ENCODE measurements at regions not wholly inside any gene's neighbourhood (a gene's known extent, or its start where the extent isn't known, plus 50 kb on each side); places are given as distances from the start of the nearest gene placed in this dataset.

GRCh38 chr11:122232985-122233384 lies 117.0 kb upstream of the BLID start:
- DNase-seq (ENCODE audit: low spot score): no peak

DNA sequence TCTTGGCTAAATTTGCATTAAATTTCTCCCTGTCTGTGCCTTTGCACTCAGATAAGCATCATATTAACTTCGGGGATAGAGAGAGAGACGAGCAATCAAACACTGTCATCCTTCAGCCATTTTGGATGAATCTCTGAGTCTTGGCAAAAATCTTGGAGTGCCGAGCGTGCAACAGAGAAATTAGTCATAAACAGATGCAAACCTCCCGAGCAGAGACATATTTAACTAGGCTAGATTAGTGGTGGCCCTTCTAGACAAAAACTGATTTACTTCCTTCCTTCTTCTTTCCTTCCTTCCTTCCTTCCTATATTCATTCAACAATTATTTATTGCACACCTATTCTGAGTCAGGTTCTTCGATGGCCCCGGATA lies 114.4 kb upstream of the BLID start:
- DNase-seq (ENCODE audit: low spot score): no peak

GRCh38 chr11:122229481-122230384 lies 113.7 kb upstream of the BLID start:
- DNase-seq (ENCODE audit: low spot score): no peak

- peak; percentile 73 for DNase-seq (ENCODE audit: low spot score)
Measured at GRCh38 chr11:122229078-122229477, 113.1 kb upstream of the BLID start.

DNA sequence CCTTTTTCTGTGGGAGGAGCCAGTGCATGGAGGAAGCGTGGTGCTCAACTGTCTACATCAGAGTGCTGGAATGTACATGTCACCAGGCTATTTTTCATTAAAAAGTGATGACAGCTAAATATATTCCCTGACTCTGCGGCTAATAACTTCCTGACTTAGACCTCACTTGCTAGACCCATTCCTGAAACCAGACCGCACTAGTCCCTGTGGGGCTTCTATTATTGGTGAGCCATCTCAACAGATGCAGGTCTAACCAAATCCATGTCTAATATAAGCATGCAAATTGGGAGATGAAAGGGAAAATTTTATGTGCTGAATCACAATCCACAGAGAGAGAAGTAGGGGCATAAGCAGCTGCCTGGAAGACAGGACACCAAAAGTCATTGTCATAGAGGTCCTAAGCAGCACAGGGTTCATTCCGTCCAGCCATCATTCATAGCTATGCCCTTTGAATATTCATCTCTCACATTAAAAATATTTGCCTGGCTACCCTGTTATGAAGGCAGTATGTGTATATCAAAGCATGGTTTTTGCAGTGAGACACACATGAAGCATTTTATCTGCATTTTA lies 110.9 kb upstream of the BLID start:
- no peak for DNase-seq (ENCODE audit: low spot score)

- DNase-seq (ENCODE audit: low spot score): no peak
Measured at GRCh38 chr11:122224867-122225266, 108.9 kb upstream of the BLID start.

GRCh38 chr11:122220321-122220720 lies 104.3 kb upstream of the BLID start:
- no peak for DNase-seq (ENCODE audit: low spot score)

GRCh38 chr11:122219791-122220190 lies 103.8 kb upstream of the BLID start:
- no peak for DNase-seq (ENCODE audit: low spot score)

DNA sequence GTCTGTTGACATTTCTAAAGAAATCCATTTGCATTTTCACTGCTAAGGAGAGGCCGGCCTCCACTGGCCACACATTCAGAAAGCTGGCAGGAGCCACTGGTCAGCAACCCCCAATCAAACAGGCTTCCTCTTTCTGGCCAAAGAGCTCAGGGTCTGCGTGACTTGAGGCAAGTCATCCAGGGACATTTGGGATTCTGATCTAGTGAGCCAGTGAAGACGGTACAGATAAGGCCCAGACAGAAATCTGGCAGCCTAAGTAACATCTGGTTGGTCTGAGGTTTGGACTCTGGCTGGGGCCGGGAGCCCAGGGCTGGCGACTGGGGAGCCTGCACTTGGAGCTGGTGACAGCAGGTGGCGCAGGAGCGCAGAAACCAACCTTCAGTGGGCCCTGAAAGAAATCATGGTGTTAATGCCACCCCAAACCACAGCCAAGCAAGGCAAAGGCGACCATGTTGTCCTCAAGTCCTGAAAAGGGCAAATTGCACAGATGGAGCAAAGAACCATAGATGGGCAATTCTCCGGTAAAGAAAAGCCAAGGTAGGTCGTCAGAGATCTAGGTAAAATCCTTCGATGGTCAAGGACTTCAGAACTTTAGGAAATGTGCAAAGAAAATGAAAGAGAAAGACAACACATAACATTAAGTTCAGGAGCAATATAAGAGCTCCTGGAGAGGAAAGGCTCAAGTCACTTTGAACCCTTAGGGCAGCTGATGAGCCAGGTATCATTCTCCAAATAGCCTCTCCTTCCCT lies 99.4 kb upstream of the BLID start:
- peak; percentile 90 for DNase-seq (ENCODE audit: low spot score)

GRCh38 chr11:122214567-122214966 lies 98.6 kb upstream of the BLID start:
- no peak for DNase-seq (ENCODE audit: low spot score)

DNA sequence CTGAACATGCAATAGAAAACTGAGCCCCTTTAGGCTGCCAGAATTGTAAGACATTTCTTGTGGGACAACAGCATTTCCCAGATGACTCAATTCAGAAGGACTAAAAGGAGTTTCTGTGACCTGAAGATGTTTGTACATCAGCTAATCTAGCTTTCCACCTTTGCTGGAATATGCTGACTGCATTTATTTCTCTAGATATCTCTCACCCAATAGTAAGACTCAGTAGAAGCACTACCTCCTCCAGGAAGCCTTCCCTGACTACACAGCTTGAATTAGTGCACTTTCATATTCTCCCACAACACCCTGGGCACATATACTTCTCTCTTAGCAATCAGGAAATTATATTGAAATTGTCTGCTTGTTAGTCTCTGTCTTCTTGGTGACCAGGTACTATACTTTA lies 98.1 kb upstream of the BLID start:
- DNase-seq (ENCODE audit: low spot score): no peak

GRCh38 chr11:122213171-122213570 lies 97.2 kb upstream of the BLID start:
- DNase-seq (ENCODE audit: low spot score): peak; percentile 98

GRCh38 chr11:122210367-122210997 lies 94.5 kb upstream of the BLID start:
- peak; percentile 89 for DNase-seq (ENCODE audit: low spot score)

DNA sequence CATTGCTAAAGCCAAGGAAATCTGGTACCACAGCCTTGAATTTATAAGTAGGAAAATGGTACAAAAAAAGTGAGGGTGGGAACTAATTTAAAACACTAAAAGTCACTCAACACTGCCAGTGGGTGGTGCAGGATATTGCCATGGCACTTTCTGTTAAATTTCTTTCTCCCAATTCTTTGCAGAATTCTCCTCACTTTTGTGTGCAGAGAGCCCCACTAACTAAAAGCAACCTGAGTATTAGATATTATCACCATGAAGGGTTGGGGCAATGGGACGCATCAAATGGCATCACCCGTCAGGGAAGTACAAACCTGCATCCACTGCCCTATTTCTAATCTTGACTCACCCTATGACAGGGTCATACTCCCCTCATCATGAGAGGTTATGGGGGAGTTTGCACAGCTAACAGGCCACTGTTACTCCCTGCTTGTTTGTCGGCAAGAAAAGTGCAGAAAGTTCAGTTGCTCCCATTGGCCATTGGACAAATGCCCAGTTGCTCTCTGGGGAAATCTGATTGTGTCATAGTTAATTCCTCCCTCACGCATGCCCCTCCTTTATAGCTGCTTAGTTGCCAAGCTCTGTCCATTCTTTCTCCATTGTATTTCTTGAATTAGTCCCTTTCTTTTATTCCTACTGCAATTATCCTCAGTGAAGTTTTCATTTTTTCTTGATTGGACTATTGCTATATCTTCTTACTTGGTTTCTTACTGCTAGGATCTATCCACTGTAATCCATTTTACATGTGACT lies 93.8 kb upstream of the BLID start:
- DNase-seq (ENCODE audit: low spot score): peak; percentile 93

- DNase-seq (ENCODE audit: low spot score): no peak
Measured at GRCh38 chr11:122207921-122208764, 92.1 kb upstream of the BLID start.

- no peak for DNase-seq (ENCODE audit: low spot score)
Measured at GRCh38 chr11:122207505-122207904, 91.5 kb upstream of the BLID start.

- no peak for DNase-seq (ENCODE audit: low spot score)
Measured at GRCh38 chr11:122205036-122205435, 89.0 kb upstream of the BLID start.

DNA sequence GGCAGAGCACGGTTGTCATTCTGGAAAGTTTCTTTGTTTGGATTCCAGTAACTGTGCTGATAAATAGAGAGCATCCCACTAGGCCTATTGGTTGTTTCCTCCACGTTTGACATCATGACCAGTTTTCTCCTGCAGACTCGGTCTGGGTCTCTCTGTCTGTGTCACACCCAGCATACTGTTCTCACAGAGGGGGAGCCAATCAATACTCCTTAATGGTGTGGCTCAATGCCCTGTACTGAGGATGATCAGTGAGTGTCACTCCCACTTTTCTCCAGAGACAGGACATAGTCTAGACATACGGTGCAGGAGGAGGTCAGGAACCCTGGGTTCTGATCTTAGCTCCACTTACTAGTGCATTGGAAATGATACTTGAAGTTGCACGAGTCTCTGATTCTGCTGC lies 88.2 kb upstream of the BLID start:
- DNase-seq (ENCODE audit: low spot score): no peak

- peak; percentile 85 for DNase-seq (ENCODE audit: low spot score)
Measured at GRCh38 chr11:122202951-122203456, 87.0 kb upstream of the BLID start.

DNA sequence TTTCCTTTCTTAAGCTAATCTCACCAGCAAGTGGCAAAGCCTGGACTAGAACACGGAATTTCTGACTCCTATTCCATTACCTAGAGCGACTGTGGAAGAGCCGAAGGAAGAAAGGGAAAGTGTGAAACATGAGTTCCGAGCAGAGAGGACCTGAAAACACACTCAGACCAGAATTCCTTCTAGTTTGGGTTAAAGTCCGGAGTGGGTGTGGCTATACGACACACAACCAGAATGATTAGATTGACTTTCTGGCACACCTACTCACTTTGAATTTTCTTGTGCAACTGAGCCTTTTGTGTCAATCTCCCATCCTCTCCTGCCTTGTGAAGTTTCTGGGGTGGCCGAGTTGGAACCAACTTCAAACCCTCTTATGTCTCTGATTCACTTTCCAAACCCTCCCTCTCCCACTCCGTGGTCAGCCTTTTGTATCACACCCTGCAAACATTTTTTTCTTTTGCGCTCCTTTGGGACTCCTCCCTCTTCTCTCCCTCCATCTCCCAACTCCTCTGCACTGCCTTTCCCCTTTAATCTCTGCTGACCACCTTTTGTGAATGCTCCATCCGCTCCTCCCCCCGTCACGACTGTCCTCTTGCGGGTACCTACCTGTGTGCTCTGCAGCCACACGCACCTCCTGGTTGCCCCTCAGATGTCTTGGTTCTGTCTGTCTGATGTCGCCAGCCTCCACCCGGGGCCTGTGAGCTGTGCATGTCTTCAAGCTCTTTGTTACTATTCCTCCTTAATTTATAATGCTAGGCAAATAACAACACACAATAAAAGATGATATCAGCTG lies 86.3 kb upstream of the BLID start:
- DNase-seq (ENCODE audit: low spot score): no peak
